Mucosa of gallbladder (tissue), 1 donor: ENCODE measurements at regions not wholly inside any gene's neighbourhood (a gene's known extent, or its start where the extent isn't known, plus 50 kb on each side); places are given as distances from the start of the nearest gene placed in this dataset.

Source experiments
- DNase-seq: peaks from one replicate; pipeline ENCODE4 v3.0.0-alpha.2; 2020; ENCODE audit warnings: low spot score
- donor health status: DM: no; HTN: no; CAD: no.

DNA sequence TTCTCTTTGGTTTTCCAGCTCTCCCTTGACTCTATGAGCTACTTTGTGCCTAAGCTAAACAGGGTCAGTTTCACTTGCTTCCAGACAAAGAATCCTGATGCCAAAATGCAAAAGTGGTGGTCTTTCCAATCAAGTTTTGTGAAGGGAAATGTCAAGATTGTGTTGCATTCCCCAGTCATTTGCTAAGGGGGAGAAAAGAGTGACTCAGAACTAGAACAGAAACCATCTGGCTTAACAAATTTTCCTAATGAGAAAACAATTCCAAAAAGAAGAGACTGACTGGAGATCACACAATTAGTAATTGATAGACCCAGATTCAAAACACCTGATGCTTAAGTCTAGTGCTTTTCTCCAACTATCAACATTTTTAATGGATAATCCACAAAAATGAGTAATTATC, 235.1 kb upstream of the DIO2 start:
- DNase-seq: no peak

DNA sequence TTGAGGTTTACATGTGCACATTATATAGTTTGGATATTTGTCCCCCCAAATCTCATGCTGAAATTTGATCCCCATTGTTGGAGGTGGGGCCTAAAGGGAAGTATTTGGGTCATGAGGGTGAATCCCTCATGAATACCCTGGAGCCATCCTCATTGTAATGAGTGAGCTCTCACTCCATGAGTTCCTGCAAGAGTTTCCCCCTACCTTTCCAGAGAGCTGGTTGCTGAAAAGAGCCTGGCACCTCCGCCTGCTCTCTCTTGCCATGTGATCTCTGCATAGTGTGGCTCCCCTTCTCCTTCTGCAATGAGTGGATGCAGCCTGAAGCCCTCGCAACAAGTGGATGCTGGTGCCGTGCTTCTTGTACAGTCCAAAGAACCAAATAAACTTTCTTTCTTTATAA, 234.3 kb upstream of the DIO2 start:
- no peak for DNase-seq

DNA sequence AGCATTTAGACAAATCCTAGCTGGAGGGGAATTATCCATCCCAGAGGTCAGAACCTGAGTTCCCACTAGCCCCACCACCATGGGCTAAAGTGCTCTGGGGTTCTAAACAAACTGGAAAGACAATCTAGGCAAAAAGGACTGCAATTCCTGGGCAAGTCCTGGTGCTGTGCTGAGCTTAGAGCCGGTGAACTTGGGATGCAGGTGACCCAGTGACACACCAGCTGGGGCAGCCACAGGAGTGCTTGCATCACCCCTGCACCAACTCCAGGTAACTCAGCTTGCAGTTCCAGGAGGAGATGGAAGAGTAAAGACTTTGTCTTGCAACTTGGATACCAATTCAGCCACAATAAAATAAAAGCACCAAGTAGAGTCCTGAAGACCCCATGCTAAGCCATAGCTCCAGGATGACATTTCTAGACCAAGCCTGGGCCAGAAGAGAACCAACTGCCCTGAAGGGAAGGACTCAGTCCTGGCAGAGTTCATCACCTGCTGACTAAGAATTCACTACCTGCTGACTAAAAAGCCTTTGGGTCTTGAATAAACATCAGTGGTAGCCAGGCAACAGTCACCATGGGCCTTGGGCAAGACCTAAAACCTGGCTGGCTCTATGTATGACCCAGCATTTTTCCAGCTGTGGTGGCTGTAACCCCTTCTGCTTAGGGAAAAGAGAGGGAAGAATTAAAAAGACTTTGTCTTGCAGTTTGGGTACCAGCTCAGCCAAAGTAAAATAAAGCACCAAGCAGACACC, 223.4 kb upstream of the DIO2 start:
- DNase-seq: no peak

DNA sequence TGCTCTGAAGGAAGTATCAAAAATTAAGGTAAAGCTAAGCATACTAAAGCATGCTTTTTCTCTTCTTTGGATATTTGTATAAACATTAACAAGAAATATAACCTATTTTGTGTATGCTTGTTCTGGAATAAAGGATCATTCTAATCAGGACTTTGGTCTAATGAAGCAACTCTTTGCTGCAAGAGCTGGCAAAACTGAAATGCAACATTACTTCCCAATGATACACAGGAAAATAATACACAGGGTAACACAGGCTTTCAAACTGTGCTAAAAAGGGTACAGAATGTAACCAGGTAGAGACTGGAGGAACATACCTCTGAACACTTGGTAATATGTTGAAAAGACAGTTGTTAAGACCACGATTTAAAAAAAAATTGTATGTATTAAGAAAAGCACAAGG, 222.5 kb upstream of the DIO2 start:
- DNase-seq: no peak

DNA sequence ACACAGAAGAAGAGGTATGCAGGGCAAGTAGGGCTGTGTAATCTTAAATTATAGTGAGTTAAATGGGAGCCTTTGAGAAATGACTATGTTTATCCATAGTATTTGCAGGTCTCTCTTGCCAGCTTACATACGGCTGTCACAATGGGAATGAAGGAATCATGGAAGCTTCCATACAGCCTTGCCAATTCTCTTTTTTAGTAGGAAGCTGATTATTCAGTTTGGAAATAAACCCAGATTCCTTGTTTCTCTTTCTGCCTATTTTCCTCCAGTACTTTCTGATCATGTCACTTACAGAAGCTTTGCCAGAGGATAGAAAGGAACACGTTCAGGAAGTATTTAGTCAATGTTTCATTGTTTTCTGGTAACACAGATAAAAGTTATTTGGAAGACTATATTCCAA, 217.4 kb upstream of the DIO2 start:
- no peak for DNase-seq

DNA sequence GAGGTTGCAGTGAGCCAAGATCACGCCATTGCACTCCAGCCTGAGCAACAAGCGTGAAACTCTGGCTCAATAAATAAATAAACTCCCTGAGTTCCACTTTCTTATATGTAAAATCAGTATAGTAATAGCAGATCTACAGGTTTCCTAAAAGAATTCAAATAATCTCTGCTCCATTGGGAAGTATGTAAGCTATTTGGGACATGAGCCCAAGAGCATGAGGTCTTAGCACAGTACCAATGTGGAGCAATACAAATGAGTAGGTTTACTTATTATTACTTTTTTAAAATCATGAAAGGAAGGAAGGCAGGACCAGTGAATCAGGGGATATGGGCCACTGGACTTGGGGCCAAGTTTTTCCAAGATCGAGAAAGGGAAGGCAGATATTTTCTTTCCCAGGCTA, 216.9 kb upstream of the DIO2 start:
- no peak for DNase-seq

DNA sequence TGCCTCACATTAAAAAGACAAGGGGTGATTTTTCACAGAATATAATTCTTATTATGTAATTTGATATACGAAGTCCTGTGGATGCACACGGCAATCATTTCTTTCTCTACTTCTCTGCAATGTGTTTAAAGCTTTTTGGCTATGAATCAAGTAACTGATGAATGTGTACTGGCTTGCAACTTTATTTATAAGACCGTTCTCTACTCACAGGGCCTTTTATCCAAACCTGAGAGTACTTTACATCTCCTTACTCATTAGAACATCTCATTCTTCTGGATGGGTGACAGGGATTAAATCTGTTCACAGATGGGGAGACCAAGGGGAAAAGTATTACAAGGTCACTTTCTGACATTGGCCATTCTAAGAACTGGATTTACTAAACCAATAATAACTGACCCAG, 215.8 kb upstream of the DIO2 start:
- no peak for DNase-seq

DNA sequence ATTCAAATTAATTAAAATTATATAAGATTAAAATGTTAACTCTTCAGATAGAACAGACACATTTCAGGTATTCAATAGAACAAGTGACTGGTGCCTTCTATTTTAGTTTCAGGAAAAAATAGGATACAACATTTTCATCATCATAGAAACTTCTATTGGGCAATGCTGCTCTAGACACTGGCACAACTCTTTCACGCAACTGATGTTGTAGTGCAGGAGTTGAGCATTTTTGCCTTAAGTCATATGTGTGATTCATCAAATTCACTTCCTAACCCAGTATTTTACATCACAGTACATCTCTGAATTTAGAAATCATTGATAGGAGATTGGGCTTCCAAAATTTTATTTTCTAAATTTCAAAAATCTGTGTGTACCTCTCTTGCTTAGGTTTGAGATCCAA, 215.4 kb upstream of the DIO2 start:
- no peak for DNase-seq

DNA sequence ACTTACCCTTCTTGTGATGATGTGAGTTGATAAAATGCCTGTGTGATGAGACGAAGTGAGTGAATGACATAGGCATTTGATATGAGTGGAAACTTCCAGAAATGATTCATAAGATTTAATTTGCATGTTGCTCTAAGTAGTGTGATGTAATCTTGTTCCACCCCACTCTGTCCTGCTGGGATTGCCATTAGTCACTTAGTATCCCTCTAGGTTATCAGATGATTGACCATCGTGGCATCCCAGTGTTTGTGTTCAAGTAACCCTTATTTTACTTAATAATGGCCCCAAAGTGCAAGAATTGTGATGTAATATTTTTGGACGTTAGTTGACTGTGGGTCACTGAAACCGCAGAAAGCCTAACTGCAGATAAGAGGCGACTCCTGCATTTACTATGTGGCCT, 214.4 kb upstream of the DIO2 start:
- no peak for DNase-seq

DNA sequence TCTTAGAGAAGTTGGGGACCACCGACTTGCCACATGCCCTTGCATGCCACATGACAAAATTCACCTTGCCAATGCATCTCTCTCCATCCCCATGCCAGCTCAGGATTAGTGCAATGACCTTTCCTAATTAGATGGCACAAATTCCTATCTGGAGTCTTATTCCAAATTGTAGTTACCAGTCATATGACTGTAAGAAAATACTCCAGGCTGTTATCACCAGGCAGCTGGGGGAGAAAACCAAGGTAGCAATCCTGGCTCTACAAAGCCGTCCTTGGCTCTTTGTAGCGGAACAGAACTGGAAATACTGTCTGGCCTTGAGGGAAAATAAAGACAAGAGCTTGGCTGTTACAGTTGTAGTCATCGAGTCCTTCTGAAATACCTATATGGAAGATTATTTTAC, 208.5 kb upstream of the DIO2 start:
- DNase-seq: no peak

DNA sequence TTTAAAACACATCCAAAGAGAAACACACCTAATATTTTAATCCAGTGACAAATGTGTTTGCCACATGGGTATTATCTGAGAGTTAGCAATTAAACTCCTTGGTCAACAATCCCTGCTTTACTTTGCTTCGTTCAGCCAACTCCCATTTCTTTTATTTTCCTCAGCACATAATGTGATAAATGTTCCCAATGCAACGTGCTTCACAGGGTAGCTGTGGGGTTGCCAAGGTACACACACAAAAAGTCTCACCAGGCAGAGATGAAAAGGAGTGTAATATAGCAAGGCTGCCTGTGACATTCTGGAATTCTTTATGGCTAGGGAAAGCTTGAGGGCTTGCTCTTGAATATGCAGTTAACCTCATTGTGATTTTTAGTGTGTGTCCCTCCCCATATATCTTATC, 208.0 kb upstream of the DIO2 start:
- no peak for DNase-seq

DNA sequence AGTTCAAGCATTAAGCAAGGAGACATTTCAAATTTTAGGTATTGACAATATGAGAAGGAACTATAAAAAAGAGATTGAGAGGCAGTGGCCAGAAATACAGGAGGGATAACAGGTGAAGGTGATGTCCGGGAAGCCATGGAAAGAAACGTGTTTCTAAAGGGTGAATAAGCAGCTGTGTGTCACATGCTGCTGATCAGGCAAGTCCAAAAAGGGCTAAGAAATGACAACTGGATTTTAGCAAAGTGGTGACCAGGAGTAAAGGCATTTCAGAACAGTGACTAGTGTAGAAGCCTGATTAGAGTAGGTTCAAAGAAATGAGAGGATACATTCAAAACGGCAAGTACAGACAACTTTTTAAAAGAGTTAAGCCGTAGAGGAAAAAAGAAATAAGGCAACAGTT, 204.3 kb upstream of the DIO2 start:
- DNase-seq: no peak

DNA sequence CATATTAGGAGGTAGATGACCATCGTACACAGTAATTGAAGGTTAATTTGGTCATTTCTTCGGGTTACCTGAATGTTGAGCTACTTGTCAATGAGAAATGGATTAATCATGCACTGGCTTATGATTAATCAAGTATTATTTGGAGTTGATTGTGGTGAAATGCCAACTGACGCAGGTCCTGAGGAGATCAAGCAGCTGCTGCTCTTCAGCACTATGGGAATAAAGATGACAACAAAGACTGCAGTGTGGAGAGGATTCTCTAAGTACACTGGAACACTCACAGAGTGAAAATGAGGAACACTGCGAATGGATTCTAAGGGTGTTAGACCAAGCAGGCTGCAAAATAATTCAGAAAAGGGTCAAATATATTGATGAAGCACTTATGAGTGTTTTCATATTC, 202.8 kb upstream of the DIO2 start:
- no peak for DNase-seq

DNA sequence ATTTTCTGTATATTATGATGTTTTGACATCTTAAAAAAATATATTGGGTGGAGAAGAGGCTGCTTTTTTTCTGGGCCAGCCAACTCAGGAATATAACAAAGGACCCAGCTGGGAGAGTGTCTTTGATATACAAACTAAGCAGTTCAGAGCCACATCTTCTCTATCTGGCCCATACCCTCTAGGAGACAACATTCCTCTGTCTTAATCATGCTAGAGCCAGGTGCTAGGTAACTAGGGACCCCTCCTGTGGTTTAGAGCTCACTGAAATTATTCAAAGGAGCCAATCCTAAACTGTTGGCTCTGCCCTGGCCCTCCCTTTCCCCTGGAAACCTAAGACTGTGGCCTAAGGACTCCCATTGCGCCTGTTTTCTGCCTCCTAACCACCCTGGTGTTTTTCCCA, 193.1 kb upstream of the DIO2 start:
- DNase-seq: no peak

DNA sequence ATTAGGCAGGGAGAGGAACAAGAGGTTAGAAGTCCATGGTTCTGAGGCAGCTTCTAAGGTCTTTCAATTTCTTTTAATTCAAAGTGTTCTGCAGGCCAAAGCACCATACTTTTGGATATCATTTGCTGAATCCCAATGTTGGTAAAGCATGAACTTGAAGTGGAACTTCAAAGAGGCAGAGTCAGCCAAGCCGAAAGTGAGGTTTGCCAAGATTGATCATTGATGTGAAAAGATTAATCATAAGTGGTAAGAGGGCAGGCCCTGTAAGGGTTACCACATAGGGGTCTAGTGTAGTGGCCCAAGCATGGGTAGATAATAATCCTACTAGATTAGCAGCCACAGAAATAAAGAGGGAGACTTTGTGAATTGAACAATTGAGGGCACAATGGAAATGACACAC, 191.7 kb upstream of the DIO2 start:
- DNase-seq: no peak

DNA sequence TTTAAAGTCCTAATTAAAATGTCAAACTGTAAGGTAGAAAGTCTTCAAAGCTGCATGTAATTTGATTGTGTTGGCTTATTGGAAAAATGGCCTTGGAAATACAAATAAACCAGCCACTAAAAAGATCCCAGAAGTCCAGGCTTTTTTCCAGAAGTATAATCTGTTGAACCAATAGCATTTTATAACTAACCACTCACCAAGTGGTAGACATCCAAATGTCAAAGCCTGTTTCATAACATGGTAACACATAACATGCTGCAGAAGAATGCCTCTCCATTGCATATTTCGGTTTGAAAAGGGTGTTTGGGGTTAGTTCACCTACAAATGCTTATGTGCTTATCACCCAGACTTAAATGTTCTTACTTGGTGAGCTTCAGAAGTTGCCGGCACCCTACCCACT, 183.7 kb upstream of the DIO2 start:
- DNase-seq: no peak

DNA sequence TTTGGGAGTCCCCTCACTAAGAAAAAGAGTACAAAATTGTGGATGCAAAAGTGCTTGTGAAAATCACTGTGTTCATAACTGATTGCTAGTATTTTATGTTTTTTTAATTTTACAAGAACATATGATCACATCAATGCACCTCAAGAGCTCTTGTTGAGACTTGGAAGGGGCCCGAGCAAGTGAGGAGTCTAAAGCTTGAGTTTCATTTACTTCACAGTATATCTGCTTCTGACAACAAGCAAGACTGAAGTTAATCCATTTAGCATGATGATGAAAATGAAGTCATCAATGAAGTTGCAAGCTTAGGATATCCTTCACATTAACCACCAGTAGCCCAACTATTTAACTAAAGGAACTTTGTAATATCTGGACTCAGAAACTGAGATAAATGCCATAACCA, 182.5 kb upstream of the DIO2 start:
- DNase-seq: no peak

DNA sequence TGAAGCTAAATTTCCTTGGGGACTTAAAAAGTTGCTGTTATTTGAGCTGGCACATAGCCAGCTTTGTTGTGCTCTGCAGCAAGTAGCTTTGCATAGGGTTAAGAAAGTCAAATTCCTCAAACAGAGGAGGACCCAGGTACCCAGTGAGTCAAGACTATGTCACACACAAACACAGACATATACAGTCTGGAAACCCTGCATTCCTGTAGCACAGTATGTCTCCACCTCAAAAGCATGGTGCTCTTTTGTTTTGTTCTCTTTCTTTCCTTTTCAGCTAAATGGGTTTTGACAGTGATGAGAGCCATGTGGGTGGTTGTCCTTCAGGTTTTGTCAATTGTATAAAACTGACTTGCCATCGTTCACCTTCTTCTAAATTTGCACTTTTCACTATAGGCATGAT, 179.6 kb upstream of the DIO2 start:
- no peak for DNase-seq

DNA sequence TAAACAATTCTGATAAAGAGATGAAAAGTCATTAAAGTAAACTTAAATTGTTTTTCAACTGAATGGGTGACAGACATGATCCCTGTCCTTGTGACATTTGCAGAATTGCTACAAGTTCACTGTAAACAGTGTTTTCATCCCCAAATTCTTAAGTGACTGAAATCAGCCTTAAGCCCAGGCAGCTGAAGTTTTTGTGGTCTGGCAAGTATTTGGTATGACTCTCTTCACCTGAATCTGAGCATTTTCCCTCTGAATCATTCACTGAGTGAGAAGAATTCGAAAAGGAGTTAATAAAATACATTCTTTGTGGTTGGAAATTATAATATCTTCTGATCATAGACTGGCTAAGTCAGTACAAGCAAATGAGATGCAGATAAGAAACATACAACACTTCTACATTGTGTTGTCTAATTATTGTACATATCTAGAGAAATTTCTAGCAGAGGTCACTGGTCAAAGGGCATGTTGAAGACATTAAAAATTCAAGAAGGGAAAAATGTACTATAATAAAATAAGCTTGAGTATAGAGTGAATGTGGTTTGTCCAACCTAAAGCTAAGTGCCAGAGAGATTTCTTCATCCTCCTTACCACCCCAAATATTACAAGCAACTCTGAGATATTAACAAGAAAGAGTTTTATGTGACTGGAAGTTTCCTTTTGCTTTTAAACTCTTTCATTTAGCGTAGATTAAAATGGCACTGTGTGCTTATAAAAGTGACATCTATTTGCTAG, 177.8 kb upstream of the DIO2 start:
- no peak for DNase-seq

DNA sequence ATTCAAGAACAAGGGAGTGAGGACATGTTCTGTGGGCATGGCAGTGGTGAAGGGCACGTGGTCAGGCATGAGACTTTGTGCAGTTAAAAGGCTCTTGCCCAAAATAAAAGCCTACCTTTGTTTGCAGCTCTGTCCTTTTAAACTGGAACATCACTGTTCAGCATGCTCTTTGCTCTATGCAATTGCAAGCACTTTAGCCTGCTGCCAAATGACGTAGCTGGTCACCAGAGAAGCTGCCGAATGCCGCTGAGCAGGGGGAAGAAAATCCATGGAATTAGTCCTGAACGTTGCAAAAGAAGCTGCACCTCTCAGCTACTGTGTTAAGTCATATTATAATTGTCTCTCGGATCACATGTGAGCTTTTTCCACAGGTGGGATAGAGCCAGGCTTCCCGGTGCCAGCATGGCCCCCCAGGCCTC, 176.3 kb upstream of the DIO2 start:
- no peak for DNase-seq

DNA sequence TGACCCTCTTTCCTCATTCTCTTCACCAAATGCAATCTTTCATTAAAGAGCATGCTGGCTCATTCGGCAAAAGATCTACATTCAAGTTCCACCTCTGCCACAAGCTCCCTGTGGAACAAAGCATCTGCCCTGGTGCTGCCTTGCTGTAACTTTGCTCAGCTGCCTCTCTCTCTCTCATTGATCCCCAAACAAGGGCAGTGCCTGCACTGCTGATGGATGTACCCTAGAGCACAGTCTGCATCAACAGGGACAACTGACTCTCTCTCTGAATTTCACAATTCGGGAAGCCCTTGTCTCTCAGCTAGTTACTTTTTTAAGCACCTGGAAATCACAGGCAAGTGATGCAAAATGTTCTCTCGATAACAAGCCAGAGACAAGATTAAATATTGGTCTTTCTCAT, 174.0 kb upstream of the DIO2 start:
- DNase-seq: no peak

DNA sequence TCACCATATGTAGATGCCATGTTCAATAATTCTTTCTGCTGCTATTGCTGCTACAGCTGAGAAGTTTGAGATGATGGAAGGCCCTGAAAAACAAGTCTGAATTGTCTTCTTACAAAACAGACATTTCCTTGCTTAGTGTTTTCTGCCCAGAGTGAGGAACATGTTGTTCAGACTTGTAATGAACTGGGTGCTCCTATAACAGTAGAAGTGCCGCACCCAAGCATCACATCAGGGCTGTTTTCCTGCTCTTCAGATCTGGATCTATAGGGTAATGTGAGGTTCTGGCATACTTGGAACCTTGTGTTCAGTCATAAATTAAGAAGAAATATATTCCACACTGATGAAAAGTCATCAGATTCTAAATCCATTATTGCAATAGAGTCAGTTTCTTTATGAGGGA, 171.9 kb upstream of the DIO2 start:
- DNase-seq: no peak

DNA sequence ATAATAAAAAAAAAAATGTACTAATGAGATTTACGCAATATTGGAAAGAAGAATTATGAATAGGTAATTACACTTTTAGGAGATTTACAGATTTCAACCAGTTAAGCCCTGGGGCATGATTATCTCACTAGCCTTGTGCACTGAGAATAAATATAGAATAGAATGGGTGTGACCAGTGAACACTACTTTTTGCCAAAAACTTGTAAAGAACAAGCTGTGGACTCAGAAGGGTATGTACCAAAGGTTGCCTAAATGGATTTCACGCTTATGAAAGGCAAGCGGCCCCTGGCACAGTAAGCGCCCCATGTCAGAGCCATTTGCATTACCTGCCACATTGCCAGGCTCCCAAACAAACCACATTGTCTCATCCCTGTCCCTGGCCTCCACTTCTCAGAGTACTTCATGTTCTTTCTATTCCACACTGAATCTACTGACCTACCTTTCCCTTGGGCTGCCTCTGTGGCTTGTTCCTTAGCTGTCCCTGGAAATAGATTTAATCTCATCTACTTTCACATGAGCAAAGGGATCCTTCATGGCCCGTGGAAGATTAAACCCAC, 170.6 kb upstream of the DIO2 start:
- no peak for DNase-seq

DNA sequence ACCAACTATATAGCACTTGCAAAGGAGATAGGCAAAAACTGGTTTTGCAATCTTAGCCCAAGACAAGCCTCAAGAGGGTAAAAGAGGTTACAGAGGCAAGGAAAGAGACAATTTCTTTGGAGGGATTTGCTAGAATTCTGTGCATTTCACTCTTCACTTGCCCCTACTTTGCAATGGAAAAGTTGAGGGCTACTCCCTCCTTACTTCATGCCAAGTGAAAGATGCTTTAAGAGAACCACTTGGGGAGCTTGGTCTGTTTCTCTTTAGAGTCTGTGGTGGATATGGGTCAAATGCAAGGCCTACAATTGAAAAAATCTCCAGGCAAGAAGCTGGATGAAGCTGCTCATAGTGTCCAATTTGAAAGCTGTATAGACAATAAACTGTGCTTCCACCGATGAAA, 167.7 kb upstream of the DIO2 start:
- DNase-seq: no peak
